Right atrium auricular region (tissue), 2 donors: ENCODE measurements at regions not wholly inside any gene's neighbourhood (a gene's known extent, or its start where the extent isn't known, plus 50 kb on each side); places are given as distances from the start of the nearest gene placed in this dataset.

Experiments used
- DNase-seq: peaks from one replicate; pipeline ENCODE4 v3.0.0-alpha.2; 2019; ENCODE audit warnings: low spot score
- H3K27ac ChIP-seq, 2 donors: fragments of 200-600 bp; sonication (generic); 1 replicate in 1 of 2; 2 replicates in 1 of 2; pipeline ENCODE4 v1.5.1; 2016 to 2019
- H3K27me3 ChIP-seq, 2 donors: fragments of 200-600 bp; sonication (generic); one replicate each; pipeline versions ENCODE4 v1.5.1 to v1.6.0; 2017 to 2019
- H3K36me3 ChIP-seq: fragments of 200-600 bp; sonication (generic); one replicate; pipeline ENCODE4 v1.5.1; 2016
- H3K4me1 ChIP-seq, 2 donors: fragments of 200-600 bp; sonication (generic); one replicate each; pipeline versions ENCODE4 v1.5.1 to v1.6.0; 2017 to 2019
- H3K4me3 ChIP-seq, 2 donors: fragments of 200-600 bp; sonication (generic); 1 replicate in 1 of 2; 2 replicates in 1 of 2; pipeline ENCODE4 v1.5.1; 2017 to 2019; ENCODE audit warnings: mild to moderate bottlenecking in 1 of 2, moderate library complexity in 1 of 2
- H3K9me3 ChIP-seq, 2 donors: fragments of 200-600 bp; sonication (generic); one replicate each; pipeline ENCODE4 v1.5.1; 2019
- CTCF ChIP-seq, 2 donors: fragments of 200-600 bp; sonication (generic); IDR thresholded peaks; one replicate each; pipeline ENCODE4 v1.5.1; 2019; ENCODE audit warnings: antibody characterized with exemption in 2 of 2

- no peak overlapping the region for H3K4me3 ChIP-seq
- H3K27me3 ChIP-seq, result no peaks in the 10 kb centered on the region
- no peak overlapping the region for H3K27ac ChIP-seq
- H3K9me3 ChIP-seq, result no peaks in the 10 kb centered on the region
- no peaks in the 10 kb centered on the region for H3K36me3 ChIP-seq
- no peak for DNase-seq
- H3K4me1 ChIP-seq, result no peaks in the 10 kb centered on the region
- TF ChIP-seq CTCF (IDR thresholded peaks at IDR 0.05), result no peak
Observed at GRCh38 chr14:76607510-76607909, 153.8 kb upstream of the VASH1 start.

DNA sequence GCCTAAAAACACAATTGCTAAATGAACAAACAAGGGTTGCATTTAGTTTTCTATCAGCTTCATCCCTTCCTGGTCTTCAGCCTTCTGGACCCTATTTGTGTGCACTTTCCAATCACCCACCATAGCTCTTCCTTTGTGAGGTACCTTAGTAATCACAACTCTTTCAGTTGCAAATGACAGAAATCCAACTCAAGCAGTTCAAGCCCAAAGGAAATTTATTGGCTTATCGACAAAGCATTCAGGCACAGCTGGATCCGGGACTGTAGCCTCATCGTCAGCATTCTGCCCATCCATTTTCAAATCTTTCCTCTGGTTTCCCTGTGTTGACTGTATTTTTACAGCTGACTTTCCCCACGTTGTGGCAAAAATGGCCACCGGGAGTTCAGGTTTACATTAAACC, 148.6 kb upstream of the VASH1 start:
- H3K4me1 ChIP-seq, result no peaks in the 10 kb centered on the region
- H3K27ac ChIP-seq, result no peak overlapping the region
- H3K27me3 ChIP-seq, result no peaks in the 10 kb centered on the region
- H3K36me3 ChIP-seq, result no peaks in the 10 kb centered on the region
- peaks cover 4 to 16% of the 10 kb centered on the region in 2 donors for H3K9me3 ChIP-seq
- no peak overlapping the region for H3K4me3 ChIP-seq
- DNase-seq, result no peak
- TF ChIP-seq CTCF (IDR thresholded peaks at IDR 0.05), result no peak

- Histone ChIP-seq H3K36me3 (no peaks in the 10 kb centered on the region), H3K4me3 (no peak overlapping the region), H3K4me1 (no peaks in the 10 kb centered on the region), H3K9me3 (peaks cover 4 to 26% of the 10 kb centered on the region in 2 donors), H3K27me3 (no peaks in the 10 kb centered on the region), H3K27ac (no peak overlapping the region)
- no peak for TF ChIP-seq CTCF (IDR thresholded peaks at IDR 0.05)
- DNase-seq, result no peak
Observed at GRCh38 chr14:76613616-76614015, 147.7 kb upstream of the VASH1 start.

DNA sequence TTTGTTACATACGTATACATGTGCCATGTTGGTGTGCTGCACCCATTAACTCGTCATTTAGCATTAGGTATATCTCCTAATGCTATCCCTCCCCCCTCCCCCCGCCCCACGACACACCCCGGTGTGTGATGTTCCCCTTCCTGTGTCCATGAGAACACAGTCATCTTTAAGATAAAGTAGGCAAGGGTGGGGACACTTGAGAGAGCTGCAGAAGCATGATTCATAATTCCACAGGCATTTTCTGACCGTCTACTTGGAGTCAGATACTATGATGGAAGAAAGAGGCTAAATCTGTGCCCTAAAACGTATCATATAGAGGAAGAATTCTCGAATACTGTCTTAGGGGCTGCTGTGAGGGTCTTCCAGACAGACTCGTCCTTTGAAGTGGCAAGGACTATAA, 145.9 kb upstream of the VASH1 start:
- H3K4me1 ChIP-seq, result no peaks in the 10 kb centered on the region
- TF ChIP-seq CTCF (IDR thresholded peaks at IDR 0.05), result no peak
- H3K36me3 ChIP-seq, result no peaks in the 10 kb centered on the region
- H3K4me3 ChIP-seq, result no peak overlapping the region
- H3K27ac ChIP-seq, result no peak overlapping the region
- no peak for DNase-seq
- no peaks in the 10 kb centered on the region for H3K27me3 ChIP-seq
- H3K9me3 ChIP-seq, result peaks cover 4 to 27% of the 10 kb centered on the region in 2 donors

DNA sequence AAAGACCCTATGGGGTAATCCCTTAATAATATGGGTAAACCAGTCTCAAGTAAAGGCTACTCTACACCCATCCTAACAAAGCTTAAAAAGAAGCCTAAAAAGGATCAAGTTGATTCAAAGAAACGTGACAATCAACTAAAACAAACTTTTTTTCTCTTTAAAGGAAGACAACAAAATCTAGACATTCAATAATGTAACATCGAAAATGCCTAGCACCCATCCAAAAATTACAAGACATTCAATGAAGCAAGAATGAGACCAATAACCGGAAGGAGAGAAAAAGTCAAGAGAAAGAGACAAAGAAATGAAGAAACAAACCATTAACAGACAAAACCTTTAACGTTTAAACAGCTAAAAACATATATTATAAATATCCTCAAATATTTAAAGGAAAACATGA, 143.8 kb upstream of the VASH1 start:
- no peak overlapping the region for H3K27ac ChIP-seq
- no peak for TF ChIP-seq CTCF (IDR thresholded peaks at IDR 0.05)

GRCh38 chr14:76636602-76637001, 124.7 kb upstream of the VASH1 start:
- H3K36me3 ChIP-seq, result no peaks in the 10 kb centered on the region
- H3K27ac ChIP-seq, result no peak overlapping the region
- H3K4me3 ChIP-seq, result no peak overlapping the region
- H3K27me3 ChIP-seq, result no peaks in the 10 kb centered on the region
- DNase-seq, result no peak
- TF ChIP-seq CTCF (IDR thresholded peaks at IDR 0.05), result no peak
- H3K9me3 ChIP-seq, result no peaks in the 10 kb centered on the region
- H3K4me1 ChIP-seq, result no peaks in the 10 kb centered on the region

More for the DNA sequence above, 143.8 kb upstream of the VASH1 start:
- Histone ChIP-seq H3K4me3 (no peak overlapping the region), H3K9me3 (peaks cover 4 to 27% of the 10 kb centered on the region in 2 donors), H3K36me3 (no peaks in the 10 kb centered on the region), H3K4me1 (no peaks in the 10 kb centered on the region), H3K27me3 (no peaks in the 10 kb centered on the region)
- DNase-seq, result no peak
